ENCODE measurements at regions not wholly inside any gene's neighbourhood (a gene's known extent, or its start where the extent isn't known, plus 50 kb on each side); places are given as distances from the start of the nearest gene placed in this dataset.

DNA sequence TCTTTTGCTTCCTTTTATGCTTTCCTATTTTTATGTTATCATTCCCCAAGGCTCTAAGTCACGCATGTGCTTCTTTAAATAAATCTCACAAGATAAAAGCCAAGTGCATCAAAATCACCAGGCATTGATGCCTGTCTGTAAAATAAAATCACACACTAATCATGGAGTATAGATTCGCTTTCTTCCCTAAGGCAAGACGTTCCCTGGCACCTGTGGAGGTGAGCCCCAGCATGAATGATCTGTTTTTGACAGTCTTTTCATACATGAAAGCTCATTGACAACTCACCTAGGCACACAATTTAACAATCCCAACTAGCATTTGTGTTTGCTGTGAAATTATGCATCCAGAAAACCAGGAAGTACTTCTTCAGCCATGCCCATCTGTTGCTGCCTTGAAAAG is 146.9 kb upstream of the DMAC1 start:
- DNase-seq (ENCODE audit: low read depth) = no peak

DNA sequence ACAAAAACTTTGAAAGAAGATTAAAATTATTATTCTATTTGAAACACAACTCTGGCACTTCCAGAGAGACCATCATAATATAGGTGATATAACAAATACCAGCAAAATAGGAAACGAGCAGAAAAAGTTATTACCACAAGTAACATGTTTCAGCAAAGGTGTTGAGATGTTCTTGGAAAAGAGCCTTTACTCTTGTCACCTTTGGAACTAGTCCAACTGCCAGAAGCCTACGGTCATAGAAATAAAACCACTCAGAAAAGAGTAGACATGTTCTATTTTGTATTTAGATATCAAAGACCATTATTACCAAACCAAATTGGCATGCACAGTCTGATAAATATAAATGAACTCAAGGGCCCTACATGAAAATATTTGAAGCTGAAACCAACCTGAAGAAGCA is 145.0 kb upstream of the DMAC1 start:
- DNase-seq (ENCODE audit: low read depth) = no peak

DNA sequence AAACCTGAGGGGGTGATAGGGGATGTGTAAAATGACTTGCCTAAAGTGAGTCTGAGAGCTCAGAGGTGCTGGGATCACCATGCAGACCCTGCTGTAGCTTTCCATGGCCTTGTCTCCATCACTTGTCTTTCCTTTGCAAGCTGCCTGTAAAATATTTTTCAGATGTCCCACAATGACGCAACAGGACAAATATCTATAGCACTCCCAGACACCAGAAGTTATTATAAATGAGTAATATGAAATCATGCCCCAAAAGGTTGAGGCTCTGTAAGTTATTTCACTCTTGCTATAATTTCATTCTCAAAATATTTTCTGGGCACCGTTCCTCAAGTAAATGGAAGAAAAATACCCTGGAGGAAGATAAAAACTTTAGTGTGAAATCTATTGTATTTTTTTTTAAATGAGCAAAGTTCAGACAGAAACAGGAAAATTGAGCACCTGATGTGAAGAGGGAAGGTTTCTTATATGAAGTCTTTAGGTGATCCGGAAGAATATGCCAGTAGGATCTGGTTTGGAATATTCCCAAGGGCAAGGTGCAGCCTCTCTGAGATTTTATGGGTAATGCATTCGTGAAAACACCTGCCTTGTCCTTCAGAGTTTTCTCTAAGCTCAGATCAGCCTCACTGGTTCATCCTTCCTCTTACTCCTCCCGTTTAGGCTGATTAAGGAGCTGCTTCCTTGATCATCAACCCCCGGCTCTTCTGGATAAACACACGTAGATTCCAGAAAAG is 138.3 kb upstream of the DMAC1 start:
- DNase-seq (ENCODE audit: low read depth) = no peak

DNA sequence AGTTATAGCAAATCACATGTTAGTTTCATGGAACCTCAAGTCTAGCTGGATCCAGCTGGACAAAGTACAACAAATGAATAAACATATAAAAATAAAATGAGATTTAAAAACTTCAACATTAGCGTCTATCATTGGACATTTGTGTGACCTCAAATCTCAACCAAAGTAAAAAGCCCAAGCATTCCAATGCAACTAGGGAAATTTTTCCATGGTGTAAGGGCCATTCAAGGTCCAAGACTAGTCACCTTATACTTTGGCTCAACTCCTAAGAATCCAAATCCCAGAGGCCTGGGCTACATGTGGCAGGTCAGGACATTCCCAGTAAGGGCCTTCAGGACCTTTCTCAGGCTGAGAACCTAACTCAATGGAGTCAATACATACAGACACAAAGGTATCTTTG is 137.4 kb upstream of the DMAC1 start:
- DNase-seq (ENCODE audit: low read depth) = no peak

DNA sequence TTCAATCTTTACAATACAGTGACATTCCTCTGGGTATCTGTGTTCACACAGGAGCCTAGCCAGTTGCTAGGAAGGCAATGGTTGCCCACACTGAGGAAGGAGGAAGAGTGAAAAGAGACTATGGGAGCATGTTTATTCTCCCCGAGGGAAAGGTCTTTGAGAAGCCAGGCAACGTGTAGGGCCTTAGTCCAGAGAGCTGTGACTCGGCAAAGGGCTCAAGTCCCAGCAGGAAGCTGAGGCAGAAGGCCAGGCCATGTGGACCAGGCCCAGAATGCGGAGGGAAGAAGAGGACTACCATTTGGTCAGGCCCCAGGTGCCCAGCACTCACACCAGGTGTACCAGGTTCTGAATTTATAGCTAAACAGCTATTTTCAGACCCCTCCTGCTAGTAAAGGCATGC is 136.6 kb upstream of the DMAC1 start:
- no peak for DNase-seq (ENCODE audit: low read depth)

DNA sequence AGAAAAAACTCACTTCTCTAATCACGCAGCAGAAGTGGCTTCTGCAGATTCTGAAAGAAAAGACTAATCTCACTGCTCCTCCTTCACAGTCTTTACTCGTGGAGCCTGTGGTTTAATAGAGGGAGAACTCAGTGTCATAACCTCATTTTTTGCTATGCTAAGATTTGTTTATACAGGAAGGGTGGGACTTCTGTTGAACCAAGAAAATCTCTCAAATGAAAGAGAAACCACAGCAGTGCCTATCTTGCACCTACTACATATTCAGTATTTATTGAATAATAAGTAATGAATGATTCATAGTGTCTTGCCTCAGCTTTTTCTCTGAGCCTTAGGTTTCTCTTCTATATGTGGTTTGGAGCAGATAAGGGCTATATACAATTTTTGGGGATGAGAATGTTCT is 136.1 kb upstream of the DMAC1 start:
- no peak for DNase-seq (ENCODE audit: low read depth)

DNA sequence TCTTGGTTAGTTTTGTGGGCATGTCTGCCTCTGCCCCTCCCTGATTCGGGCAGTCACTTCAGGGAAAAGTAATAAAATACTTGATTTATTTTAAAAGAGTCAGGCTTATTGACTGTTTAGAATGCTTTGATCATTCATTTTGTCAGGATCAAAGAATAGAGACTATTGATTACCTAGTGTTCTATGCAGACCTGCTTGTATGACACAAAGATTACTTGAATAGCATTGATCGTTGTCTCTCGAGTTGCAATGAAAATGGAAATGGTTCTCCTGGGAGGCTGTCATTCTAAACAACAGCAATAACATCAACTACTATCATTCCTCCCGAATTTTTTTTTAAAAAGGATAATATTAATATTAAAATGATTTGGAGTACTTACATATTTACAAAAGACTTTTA is 133.2 kb upstream of the DMAC1 start:
- no peak for DNase-seq (ENCODE audit: low read depth)

DNA sequence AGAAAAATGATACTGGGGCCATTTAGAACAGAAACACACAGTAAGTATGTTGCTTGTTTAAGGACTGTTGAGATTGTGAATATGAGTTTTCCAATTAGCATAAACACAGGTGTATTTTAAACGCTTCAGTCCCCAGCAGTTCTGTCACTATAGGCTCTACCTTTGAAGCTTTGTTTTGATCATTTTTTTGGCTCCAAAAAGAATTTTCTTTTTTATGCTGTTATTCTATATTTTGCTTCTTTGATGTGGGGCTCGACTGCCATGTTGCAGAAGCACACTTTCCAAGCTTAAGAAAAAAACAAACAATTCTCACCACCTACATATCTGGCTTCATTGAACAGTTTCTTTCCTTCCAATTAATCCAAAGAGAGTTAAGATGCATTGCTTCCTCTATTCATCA is 131.0 kb upstream of the DMAC1 start:
- no peak for DNase-seq (ENCODE audit: low read depth)

DNA sequence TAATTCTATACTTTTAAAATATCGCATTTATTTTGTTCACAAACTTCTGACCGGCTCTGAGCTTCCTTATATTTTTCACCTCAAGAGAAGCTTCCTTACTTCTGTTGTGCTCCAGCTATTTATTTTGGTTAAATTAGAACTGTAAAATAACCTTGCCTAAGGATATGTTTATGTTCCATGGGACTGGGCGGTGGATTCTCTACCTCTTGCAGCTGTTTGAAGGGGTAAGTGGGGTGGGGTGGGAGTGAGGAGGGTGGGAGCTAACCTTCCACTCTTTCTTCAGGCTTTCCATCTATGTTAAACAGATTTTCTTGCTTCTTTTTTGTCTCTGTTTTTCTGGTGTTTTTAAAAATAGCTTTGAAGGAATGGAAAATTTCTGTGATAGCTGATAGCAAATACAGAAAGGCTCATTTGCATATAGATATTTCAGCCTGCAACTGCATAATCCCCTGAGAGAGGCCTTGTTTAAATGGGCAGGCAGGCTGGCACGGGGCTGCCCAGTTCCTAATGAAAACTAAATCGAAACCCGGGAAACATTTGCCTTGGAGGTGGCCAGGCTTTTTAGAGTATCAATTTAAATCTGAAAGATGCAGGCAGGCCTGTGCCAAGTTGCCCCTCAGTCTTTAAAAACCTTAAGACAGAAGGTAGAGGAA is 122.1 kb upstream of the DMAC1 start:
- no peak for DNase-seq (ENCODE audit: low read depth)

DNA sequence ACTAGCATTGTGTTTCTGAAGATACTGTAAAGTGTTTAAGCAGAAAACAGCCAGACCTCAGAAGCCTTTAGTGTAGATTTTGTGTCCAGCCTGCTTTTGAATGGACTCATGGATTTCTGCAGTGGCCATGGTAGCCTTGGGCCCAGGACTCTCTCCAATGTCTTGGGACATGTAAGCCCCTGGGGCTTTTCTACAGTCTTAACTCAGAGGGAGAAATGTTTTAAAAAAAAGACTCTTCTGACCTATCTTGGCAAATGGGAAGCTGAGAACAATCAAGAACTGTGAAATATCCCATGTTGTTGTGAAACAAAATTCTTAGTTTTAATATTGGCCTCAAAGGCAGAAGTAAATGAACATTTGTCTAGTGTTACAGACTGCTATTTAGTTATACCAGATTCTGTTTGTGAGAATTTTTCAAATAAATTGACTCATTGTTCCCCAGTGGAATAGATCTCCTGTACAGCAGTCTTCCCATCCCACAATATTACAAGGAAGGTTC is 112.5 kb upstream of the DMAC1 start:
- DNase-seq (ENCODE audit: low read depth) = no peak

DNA sequence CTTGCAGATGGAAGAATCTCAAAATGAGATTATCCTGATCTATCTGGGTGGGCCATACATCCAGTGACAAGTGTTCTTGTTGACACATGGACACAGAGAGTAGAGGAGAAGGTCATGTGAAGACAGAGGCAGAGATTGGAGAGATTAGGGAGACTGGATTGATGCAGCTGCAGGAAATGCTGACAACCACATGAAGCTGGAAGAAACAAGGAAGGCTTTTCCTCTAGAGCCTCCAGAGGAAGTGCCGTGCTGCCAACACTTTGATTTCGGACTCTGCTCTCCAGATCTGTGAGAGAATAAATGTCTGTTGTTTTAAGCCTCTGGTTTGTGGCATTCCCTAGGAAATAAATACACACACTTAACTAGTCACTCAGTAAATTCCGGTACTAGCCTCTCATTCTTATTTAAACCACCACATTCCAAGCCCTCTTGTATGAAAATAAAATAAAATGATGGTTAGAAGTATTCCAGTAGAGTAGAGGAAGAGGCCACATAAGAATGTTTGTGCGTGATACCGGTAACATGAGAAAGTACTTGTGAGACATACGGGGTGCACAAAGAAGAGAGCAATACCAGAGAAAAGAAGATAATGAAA is 110.9 kb upstream of the DMAC1 start:
- DNase-seq (ENCODE audit: low read depth) = no peak

DNA sequence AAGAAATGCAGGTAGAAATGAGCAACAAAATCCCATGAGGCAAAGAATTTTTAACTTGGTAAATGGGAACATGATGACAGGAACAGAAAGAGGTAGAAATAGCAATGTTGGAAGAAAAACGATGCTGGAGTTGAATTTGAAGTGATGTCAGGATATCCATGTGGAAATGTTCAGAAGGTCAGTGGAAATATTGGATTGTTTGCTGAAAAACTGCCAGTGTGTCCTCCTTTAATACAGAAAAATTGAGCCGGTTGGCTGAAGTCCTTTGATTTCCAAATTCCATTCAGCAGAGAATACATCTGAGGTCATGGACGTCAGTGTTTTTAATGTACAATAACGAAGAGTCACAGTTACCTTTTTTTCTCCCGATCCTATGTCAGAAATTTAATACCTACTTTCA is 110.0 kb upstream of the DMAC1 start:
- DNase-seq (ENCODE audit: low read depth) = no peak

DNA sequence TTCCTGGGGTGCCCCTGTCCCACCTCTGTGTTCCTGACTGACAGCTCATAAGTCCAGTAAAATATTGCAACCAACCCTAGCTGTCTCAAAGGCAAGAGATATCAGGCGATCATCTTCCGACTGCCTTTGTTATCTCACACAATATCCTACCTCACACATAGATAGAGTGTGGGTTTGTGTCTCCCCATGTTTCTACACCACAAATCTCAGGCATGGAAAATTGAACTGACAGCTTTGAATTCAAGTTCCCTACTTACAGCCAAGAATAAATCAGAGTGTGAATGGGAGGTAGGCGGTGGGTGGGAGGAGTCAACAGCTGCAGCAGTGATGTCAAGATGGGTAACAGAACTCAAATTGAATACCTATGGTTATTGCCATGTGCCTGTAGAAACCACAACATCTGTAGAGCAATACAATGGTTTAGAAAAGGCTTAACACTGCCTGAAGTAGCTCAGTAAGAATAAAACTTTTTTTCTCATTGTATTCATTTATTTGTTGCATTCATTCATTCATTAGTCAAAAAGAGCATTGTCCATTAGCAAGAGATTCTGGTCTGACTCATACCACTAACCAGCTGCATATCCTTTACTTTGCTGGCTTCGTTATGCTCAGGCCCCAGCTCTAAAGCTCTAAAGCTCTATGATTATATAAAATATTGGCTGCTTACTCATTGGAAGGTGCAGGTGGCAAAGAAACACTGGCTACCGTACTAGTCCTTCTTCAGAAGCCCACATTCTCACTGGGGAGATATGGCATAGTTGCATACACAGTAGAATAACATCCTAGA is 108.2 kb upstream of the DMAC1 start:
- DNase-seq (ENCODE audit: low read depth) = no peak

DNA sequence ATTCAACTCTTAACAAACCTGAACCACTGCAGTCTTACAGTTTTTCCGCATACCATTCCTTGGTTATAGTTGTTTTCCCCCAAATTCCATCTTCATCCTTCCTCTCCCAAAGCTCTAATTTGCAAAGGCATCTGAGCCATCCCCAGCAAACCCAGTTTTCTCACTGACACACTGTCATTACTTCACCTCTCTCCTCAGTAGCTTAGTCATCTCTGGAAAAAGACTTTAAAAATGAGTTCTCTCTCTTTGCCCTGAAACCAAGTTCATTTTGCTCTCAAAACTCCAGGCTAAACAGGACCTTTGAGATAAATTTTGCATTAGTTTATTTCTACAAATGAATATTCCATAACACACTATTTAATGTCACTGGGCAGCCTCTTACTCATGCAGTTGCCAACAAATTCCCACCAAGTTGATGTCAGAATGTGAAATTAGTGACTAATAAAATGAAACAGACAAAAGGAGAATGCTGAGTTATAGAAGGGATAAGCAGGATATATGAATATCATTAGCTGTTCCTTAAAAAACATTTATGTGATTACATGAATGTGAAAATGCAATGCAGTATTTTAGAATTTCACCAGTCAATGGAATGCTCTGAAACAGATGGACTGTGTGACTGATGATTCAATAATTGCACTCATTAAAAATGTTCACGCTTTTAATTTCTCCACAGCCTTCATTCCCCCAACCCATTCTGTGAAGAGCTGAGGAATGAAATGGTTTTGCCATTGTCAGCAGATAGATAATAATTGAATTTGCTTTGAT is 107.4 kb upstream of the DMAC1 start:
- no peak for DNase-seq (ENCODE audit: low read depth)

DNA sequence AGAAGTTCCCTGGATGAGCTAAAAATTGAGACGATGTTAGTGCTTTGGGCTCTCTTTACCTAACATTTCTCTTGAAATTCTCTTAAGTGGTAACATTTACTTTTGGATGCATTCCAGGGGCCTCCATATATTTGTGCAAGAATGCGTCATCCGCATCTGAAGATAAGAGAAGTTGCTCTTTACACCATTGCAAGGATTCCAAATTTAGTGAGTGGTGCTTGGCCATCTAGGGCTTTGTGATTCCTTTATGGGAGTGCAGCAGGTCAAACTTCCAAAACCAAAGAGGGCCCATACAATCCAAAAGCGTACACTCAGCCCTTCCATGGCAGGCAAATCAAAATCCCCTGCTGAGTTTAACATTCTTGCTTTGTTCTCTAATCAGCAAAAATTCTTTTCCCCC is 102.0 kb upstream of the DMAC1 start:
- DNase-seq (ENCODE audit: low read depth) = no peak

DNA sequence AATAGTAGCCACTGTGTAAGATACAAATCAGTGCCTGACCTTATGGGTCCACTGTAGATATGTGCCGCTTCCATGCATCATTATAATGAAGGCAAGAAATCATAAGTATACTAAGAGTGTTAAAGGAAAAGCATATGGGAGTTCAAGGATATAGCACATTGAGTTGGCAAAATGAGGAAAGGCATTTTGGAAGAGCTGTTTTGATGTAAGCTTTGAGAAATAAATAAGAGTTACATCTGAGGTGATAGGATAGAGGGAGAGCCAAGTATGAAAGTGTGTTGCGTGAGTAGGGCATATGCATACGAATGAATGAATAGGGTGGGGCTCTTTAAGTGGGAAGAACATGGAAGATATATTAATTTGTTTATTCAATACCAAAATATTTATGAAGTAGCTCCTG is 101.0 kb upstream of the DMAC1 start:
- DNase-seq (ENCODE audit: low read depth) = no peak

DNA sequence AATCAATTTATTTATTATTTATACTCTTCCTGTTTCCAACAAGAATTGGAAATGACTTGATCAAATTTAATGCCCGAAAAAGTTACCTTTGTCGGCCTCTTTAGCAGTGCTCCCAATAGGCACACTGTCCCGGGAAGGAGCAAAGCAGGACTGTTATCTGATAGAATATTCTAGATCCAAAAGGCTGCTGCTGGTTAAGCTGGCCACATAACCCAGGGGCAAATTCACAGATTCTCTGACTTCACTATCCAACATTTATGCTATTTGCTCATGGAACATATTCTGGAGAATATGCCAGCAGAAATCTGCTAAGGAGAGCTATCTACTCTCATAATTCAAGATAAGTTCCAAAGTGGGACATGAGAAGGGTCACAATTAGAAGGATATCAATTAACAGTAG is 100.2 kb upstream of the DMAC1 start:
- DNase-seq (ENCODE audit: low read depth) = no peak

DNA sequence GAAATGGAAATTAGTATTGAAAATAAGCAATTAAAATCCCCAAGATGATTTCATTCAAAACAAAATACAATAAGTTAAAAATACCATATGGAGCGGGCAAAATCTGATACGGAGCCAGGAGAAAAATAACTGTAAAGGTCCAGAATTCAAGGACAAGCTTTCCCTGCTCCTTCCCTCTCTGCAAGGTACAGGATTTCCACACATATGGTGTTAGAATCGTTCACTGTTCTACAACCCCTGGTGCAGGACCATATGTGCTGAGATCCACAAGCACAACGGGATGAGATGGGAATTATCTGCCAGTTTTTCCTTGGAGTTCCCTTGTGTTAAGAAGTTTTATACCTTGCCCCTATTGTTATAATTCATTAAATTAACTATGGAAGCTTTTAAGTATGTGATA is 94.7 kb upstream of the DMAC1 start:
- DNase-seq (ENCODE audit: low read depth) = no peak

DNA sequence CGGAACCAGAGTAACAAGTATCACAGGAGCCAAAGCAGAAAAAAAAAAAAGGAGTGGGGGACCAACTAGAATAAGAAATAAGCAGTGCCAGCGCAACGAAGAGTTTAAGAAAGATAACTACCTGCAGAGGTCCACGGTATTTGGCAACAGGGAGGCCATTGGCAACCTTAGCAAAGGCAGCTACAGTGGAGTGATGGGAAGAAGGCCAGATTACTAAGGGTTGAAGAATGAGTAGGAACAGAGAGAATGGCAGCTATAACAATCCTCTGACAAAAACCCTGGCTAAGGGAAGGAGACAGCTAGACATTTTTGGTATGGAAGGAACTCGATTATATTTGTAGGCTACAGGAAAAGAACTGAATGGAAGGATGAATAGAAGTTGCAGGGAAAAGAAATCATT is 93.4 kb upstream of the DMAC1 start:
- no peak for DNase-seq (ENCODE audit: low read depth)

DNA sequence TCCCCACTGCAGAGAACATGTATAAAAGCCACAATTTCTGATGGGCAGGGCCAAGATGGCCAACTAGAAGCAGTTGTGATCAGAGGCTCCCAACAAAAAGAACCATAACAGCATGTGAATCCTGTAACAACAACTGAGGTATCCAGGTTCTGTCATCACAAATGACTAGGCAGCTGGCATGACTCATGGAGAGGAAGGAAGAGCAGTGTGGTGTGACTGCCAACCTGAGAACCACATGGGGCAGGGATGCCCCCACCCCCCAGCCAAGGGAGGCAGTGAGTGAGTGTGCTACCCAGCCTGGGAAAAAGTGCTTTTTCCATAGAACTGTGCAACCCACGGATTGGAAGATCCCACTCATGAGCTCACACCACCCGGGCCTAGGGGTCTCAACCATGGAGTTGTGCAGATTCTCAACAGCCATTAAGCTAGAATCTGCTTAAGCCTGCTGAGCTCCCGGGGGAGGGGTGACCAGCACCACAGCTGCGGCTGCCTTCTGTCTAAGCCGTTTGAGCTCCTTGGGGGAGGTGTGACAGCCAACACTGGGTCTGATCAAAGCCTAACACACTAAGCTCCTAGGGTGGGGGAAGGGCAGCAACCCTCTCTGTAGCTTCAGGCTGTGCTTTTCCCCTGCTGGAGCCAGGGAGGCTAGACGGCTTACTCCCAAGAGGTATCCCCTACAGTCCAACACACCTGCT is 80.1 kb upstream of the DMAC1 start:
- no peak for DNase-seq (ENCODE audit: low read depth)

All from T follicular helper cell (primary cell).